ENCODE measurements at regions not wholly inside any gene's neighbourhood (a gene's known extent, or its start where the extent isn't known, plus 50 kb on each side); places are given as distances from the start of the nearest gene placed in this dataset.

DNA sequence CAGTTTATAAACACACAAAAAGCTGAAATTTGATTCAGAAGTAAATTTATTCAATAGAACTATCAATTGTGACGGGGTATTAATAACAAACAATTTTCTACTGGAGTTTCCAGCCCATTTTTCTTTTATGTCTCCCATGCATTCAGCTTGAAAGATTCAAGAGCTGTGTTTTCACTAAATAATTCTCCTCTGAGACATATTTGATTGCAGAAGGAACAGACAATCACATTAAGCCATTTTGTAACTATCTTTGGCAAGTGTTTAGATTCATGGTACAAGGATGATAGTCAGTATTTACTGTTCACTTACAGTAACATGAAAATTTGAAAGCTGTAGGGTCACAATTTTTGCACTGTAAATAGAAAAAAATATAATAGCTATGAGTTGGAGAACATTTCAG lies 198.4 kb upstream of the TACR3 start:
- Histone ChIP-seq H3K4me1 (ENCODE audit: control insufficient read depth, insufficient read depth, low read length) (no peaks in the 10 kb centered on the region), H3K36me3 (ENCODE audit: control insufficient read depth, insufficient read depth, low read length) (no peaks in the 10 kb centered on the region), H3K4me3 (ENCODE audit: low read depth, low read length) (no peak overlapping the region), H3K9ac (ENCODE audit: low read length) (no peak overlapping the region), H3K27me3 (ENCODE audit: control insufficient read depth, insufficient read depth, low read length) (no peaks in the 10 kb centered on the region), H3K9me3 (ENCODE audit: control insufficient read depth, insufficient read depth, low read depth, low read length) (no peaks in the 10 kb centered on the region), H3K27ac (ENCODE audit: low read depth, low read length) (no peak overlapping the region)

GRCh38 chr4:103915224-103915869 lies 195.6 kb upstream of the TACR3 start:
- Histone ChIP-seq H3K27me3 (ENCODE audit: control insufficient read depth, insufficient read depth, low read length) (no peaks in the 10 kb centered on the region), H3K9me3 (ENCODE audit: control insufficient read depth, insufficient read depth, low read depth, low read length) (no peaks in the 10 kb centered on the region), H3K4me1 (ENCODE audit: control insufficient read depth, insufficient read depth, low read length) (no peaks in the 10 kb centered on the region), H3K36me3 (ENCODE audit: control insufficient read depth, insufficient read depth, low read length) (no peaks in the 10 kb centered on the region), H3K27ac (ENCODE audit: low read depth, low read length) (no peak overlapping the region), H3K4me3 (ENCODE audit: low read depth, low read length) (no peak overlapping the region), H3K9ac (ENCODE audit: low read length) (no peak overlapping the region)

GRCh38 chr4:103907414-103907813 lies 187.6 kb upstream of the TACR3 start:
- Histone ChIP-seq H3K36me3 (ENCODE audit: control insufficient read depth, insufficient read depth, low read length) (no peaks in the 10 kb centered on the region), H3K4me3 (ENCODE audit: low read depth, low read length) (no peak overlapping the region), H3K27ac (ENCODE audit: low read depth, low read length) (no peak overlapping the region), H3K4me1 (ENCODE audit: control insufficient read depth, insufficient read depth, low read length) (no peaks in the 10 kb centered on the region), H3K9ac (ENCODE audit: low read length) (no peak overlapping the region), H3K27me3 (ENCODE audit: control insufficient read depth, insufficient read depth, low read length) (no peaks in the 10 kb centered on the region), H3K9me3 (ENCODE audit: control insufficient read depth, insufficient read depth, low read depth, low read length) (peaks cover 1% of the 10 kb centered on the region; the same call in 1 of the 2 replicates)

DNA sequence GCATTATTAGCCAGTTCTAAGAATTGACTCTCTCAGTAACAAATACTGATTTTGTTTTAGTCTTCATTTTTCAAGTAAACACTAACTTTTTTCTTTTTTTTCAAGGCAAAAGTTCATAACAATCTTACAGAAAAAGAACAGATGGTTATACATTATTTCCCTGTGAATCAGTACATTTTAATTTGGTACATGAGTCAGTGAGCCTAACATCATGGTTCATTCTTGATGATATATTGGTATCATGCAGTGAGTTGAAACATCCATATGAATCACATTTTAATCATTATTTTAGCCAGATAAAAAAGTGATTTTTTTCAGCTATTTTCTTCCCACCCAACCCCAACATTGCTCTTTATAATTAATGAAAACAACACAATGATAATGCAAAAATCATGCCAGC lies 184.3 kb upstream of the TACR3 start:
- H3K9ac ChIP-seq (ENCODE audit: low read length): no peak overlapping the region
- H3K4me1 ChIP-seq (ENCODE audit: control insufficient read depth, insufficient read depth, low read length): no peaks in the 10 kb centered on the region
- no peak overlapping the region for H3K4me3 ChIP-seq (ENCODE audit: low read depth, low read length)
- H3K9me3 ChIP-seq (ENCODE audit: control insufficient read depth, insufficient read depth, low read depth, low read length): peaks cover 8% of the 10 kb centered on the region
- no peaks in the 10 kb centered on the region for H3K36me3 ChIP-seq (ENCODE audit: control insufficient read depth, insufficient read depth, low read length)
- H3K27me3 ChIP-seq (ENCODE audit: control insufficient read depth, insufficient read depth, low read length): no peaks in the 10 kb centered on the region
- H3K27ac ChIP-seq (ENCODE audit: low read depth, low read length): no peak overlapping the region

DNA sequence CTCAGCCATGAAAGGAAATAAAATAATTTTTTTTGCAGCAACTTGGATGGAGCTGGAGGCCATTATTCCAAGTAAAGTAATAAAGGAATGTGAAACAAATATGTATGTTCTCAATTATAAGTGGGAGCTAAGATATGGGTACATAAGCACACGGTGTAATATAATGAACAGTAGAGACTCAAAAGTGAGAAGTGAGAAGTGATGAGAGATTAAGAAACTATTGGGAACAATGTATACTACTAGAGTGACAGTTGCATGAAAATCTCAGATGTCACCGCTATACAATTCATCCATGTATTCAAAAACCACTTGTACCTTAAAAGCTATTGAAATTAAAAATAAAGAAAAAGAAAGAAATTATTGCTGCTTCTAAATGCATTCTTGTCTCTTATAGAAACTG lies 182.9 kb upstream of the TACR3 start:
- H3K27ac ChIP-seq (ENCODE audit: low read depth, low read length): no peak overlapping the region
- H3K27me3 ChIP-seq (ENCODE audit: control insufficient read depth, insufficient read depth, low read length): no peaks in the 10 kb centered on the region
- H3K9ac ChIP-seq (ENCODE audit: low read length): no peak overlapping the region
- no peaks in the 10 kb centered on the region for H3K4me1 ChIP-seq (ENCODE audit: control insufficient read depth, insufficient read depth, low read length)
- no peak overlapping the region for H3K4me3 ChIP-seq (ENCODE audit: low read depth, low read length)
- no peaks in the 10 kb centered on the region for H3K36me3 ChIP-seq (ENCODE audit: control insufficient read depth, insufficient read depth, low read length)
- H3K9me3 ChIP-seq (ENCODE audit: control insufficient read depth, insufficient read depth, low read depth, low read length): peaks cover 8% of the 10 kb centered on the region

DNA sequence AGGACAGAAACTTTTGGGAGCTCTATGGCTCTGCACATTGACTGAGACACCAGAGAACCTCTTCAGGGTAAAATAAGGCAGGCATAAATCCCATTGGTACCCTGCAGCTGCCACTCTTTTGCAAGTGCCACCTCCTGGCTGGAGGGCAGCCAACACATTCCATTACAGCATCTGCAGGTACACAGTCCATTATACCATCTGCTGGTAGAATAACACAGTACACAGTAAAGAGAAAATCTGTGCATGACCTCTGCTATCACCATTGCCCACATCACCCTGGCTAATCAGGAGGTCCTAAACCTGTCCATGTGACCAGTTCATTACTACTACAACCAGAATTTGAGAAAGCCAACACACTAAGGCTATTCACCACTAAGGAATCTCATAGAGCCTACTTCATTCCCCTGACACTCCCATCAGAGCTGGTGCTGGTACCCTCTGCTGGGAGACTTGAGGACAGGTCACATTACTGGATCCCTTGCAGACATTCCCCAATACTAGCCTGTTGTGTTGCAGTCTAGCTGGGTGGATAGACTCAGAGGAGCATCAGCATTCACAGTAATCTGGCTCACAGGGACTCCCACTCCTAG lies 176.2 kb upstream of the TACR3 start:
- Histone ChIP-seq H3K9ac (ENCODE audit: low read length) (no peak overlapping the region), H3K36me3 (ENCODE audit: control insufficient read depth, insufficient read depth, low read length) (no peaks in the 10 kb centered on the region), H3K4me3 (ENCODE audit: low read depth, low read length) (no peak overlapping the region), H3K27me3 (ENCODE audit: control insufficient read depth, insufficient read depth, low read length) (no peaks in the 10 kb centered on the region), H3K9me3 (ENCODE audit: control insufficient read depth, insufficient read depth, low read depth, low read length) (no peaks in the 10 kb centered on the region; the same call in 1 of the 2 replicates), H3K4me1 (ENCODE audit: control insufficient read depth, insufficient read depth, low read length) (no peaks in the 10 kb centered on the region), H3K27ac (ENCODE audit: low read depth, low read length) (no peak overlapping the region)

- no peak overlapping the region for H3K4me3 ChIP-seq (ENCODE audit: low read depth, low read length)
- H3K36me3 ChIP-seq (ENCODE audit: control insufficient read depth, insufficient read depth, low read length): no peaks in the 10 kb centered on the region
- H3K27me3 ChIP-seq (ENCODE audit: control insufficient read depth, insufficient read depth, low read length): no peaks in the 10 kb centered on the region
- H3K4me1 ChIP-seq (ENCODE audit: control insufficient read depth, insufficient read depth, low read length): no peaks in the 10 kb centered on the region
- no peak overlapping the region for H3K27ac ChIP-seq (ENCODE audit: low read depth, low read length)
- H3K9ac ChIP-seq (ENCODE audit: low read length): no peak overlapping the region
- H3K9me3 ChIP-seq (ENCODE audit: control insufficient read depth, insufficient read depth, low read depth, low read length): no peaks in the 10 kb centered on the region; the same call in 1 of the 2 replicates
Measured at GRCh38 chr4:103892586-103892985, 172.8 kb upstream of the TACR3 start.

DNA sequence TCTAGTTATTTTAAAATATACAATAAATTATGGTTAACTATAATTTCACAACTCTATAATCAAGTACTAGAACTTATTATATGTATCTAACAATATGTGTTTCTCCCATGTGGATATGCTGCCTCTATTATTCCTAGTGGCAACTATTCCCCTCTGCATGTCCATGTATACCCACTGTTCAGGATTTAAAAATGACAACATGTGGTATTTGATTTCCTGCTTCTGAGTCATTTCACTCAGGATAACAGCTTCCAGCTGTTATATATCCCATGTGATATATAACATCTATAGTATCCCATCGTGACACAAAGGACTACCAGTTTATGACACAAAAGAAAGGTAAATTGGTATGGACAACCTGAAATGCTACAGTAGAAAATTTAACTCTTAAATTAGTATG lies 167.4 kb upstream of the TACR3 start:
- no peaks in the 10 kb centered on the region for H3K27me3 ChIP-seq (ENCODE audit: control insufficient read depth, insufficient read depth, low read length)
- H3K36me3 ChIP-seq (ENCODE audit: control insufficient read depth, insufficient read depth, low read length): no peaks in the 10 kb centered on the region
- H3K9ac ChIP-seq (ENCODE audit: low read length): no peak overlapping the region
- no peak overlapping the region for H3K27ac ChIP-seq (ENCODE audit: low read depth, low read length)
- H3K4me1 ChIP-seq (ENCODE audit: control insufficient read depth, insufficient read depth, low read length): no peaks in the 10 kb centered on the region
- no peaks in the 10 kb centered on the region for H3K9me3 ChIP-seq (ENCODE audit: control insufficient read depth, insufficient read depth, low read depth, low read length)
- H3K4me3 ChIP-seq (ENCODE audit: low read depth, low read length): no peak overlapping the region

DNA sequence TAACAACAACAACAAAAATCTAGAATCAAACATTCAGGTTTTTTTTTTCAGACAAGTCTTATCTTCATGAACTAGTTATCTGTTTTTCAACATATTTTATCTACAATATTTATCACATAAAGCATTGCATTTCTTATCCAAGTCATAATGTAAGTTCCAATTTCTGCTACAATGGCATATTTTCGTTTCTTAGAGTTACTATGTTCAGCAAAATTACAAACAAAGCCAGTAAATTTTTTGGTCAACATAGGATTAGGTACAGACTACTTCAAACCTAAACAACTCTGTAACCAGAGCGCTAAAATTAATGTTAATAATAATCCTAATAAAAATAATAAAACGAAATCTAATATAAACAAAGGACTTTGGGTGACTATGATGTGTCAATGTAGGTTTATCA lies 165.4 kb upstream of the TACR3 start:
- H3K4me1 ChIP-seq (ENCODE audit: control insufficient read depth, insufficient read depth, low read length): no peaks in the 10 kb centered on the region
- H3K27me3 ChIP-seq (ENCODE audit: control insufficient read depth, insufficient read depth, low read length): no peaks in the 10 kb centered on the region
- H3K4me3 ChIP-seq (ENCODE audit: low read depth, low read length): no peak overlapping the region
- no peaks in the 10 kb centered on the region for H3K36me3 ChIP-seq (ENCODE audit: control insufficient read depth, insufficient read depth, low read length)
- H3K9ac ChIP-seq (ENCODE audit: low read length): no peak overlapping the region
- H3K27ac ChIP-seq (ENCODE audit: low read depth, low read length): no peak overlapping the region
- no peaks in the 10 kb centered on the region for H3K9me3 ChIP-seq (ENCODE audit: control insufficient read depth, insufficient read depth, low read depth, low read length)

DNA sequence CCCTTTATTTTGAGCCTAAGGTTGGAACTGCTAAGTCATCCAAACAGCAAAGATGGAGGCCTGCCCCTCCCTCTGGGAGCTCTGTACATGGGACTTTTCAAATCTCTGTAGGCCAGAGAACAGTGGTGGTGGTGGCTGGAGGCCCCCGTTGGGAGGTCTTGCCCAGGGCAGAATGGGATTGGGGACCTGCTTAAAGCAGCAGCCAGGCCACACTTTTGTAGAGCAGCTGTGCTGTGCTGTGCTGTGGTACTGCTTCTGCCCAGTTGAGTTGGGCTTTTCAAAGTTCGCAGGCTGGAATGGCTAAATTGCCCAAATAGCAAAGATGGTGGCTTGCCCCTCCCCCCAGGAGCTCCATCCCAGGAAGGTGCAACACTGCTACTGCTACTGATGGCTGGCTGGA lies 147.5 kb upstream of the TACR3 start:
- H3K4me3 ChIP-seq (ENCODE audit: low read depth, low read length): no peak overlapping the region
- no peaks in the 10 kb centered on the region for H3K4me1 ChIP-seq (ENCODE audit: control insufficient read depth, insufficient read depth, low read length)
- no peak overlapping the region for H3K9ac ChIP-seq (ENCODE audit: low read length)
- no peaks in the 10 kb centered on the region for H3K36me3 ChIP-seq (ENCODE audit: control insufficient read depth, insufficient read depth, low read length)
- no peak overlapping the region for H3K27ac ChIP-seq (ENCODE audit: low read depth, low read length)
- H3K27me3 ChIP-seq (ENCODE audit: control insufficient read depth, insufficient read depth, low read length): no peaks in the 10 kb centered on the region
- no peaks in the 10 kb centered on the region for H3K9me3 ChIP-seq (ENCODE audit: control insufficient read depth, insufficient read depth, low read depth, low read length)

GRCh38 chr4:103853627-103854026 lies 133.8 kb upstream of the TACR3 start:
- H3K4me3 ChIP-seq (ENCODE audit: low read depth, low read length): no peak overlapping the region
- no peaks in the 10 kb centered on the region for H3K27me3 ChIP-seq (ENCODE audit: control insufficient read depth, insufficient read depth, low read length)
- no peaks in the 10 kb centered on the region for H3K36me3 ChIP-seq (ENCODE audit: control insufficient read depth, insufficient read depth, low read length)
- no peaks in the 10 kb centered on the region for H3K4me1 ChIP-seq (ENCODE audit: control insufficient read depth, insufficient read depth, low read length)
- no peak overlapping the region for H3K27ac ChIP-seq (ENCODE audit: low read depth, low read length)
- 0 out of 2 replicates have a peak, but pooled peaks cover 8% of the 10 kb centered on the region for H3K9me3 ChIP-seq (ENCODE audit: control insufficient read depth, insufficient read depth, low read depth, low read length)
- no peak overlapping the region for H3K9ac ChIP-seq (ENCODE audit: low read length)

All from HUES6 (cell line).